ENCODE measurements at regions not wholly inside any gene's neighbourhood (a gene's known extent, or its start where the extent isn't known, plus 50 kb on each side); places are given as distances from the start of the nearest gene placed in this dataset.
"Not testable (repeated sequence)": the region's sequence is repeated elsewhere in the genome, so short reads cannot be mapped to it uniquely, and the experiment has no call there.

- no peak for DNase-seq (ENCODE audit: low spot score)
Observed at GRCh38 chr2:131584380-131584779, 56.7 kb downstream of the CCDC74A start.

GRCh38 chr2:131584940-131585339 is 57.3 kb downstream of the CCDC74A start:
- no peak for DNase-seq (ENCODE audit: low spot score)

- no peak for DNase-seq (ENCODE audit: low spot score)
Observed at GRCh38 chr2:131588152-131588873, 60.6 kb downstream of the CCDC74A start.

GRCh38 chr2:131589126-131589525 is 61.4 kb downstream of the CCDC74A start:
- DNase-seq (ENCODE audit: low spot score), result not testable (repeated sequence)

GRCh38 chr2:131590366-131590765 is 62.7 kb downstream of the CCDC74A start:
- DNase-seq (ENCODE audit: low spot score), result no peak

GRCh38 chr2:131590896-131591295 is 63.2 kb downstream of the CCDC74A start:
- DNase-seq (ENCODE audit: low spot score), result no peak

GRCh38 chr2:131596561-131596960 is 68.9 kb downstream of the CCDC74A start:
- DNase-seq (ENCODE audit: low spot score), result not testable (repeated sequence)

- DNase-seq (ENCODE audit: low spot score), result not testable (repeated sequence)
Observed at GRCh38 chr2:131602444-131602843, 74.8 kb downstream of the CCDC74A start.

- not testable (repeated sequence) for DNase-seq (ENCODE audit: low spot score)
Observed at GRCh38 chr2:131604652-131605051, 77.0 kb downstream of the CCDC74A start.

GRCh38 chr2:131606366-131606765 is 78.7 kb downstream of the CCDC74A start:
- DNase-seq (ENCODE audit: low spot score), result not testable (repeated sequence)

GRCh38 chr2:131607056-131607455 is 79.4 kb downstream of the CCDC74A start:
- not testable (repeated sequence) for DNase-seq (ENCODE audit: low spot score)

GRCh38 chr2:131614539-131614938 is 86.9 kb downstream of the CCDC74A start:
- DNase-seq (ENCODE audit: low spot score), result not testable (repeated sequence)

GRCh38 chr2:131618320-131618719 is 90.6 kb downstream of the CCDC74A start:
- DNase-seq (ENCODE audit: low spot score), result not testable (repeated sequence)

GRCh38 chr2:131622874-131623273 is 95.2 kb downstream of the CCDC74A start:
- DNase-seq (ENCODE audit: low spot score), result not testable (repeated sequence)

GRCh38 chr2:131626011-131626410 is 98.3 kb downstream of the CCDC74A start:
- DNase-seq (ENCODE audit: low spot score), result not testable (repeated sequence)

- DNase-seq (ENCODE audit: low spot score), result not testable (repeated sequence)
Observed at GRCh38 chr2:131626565-131626964, 98.9 kb downstream of the CCDC74A start.

- DNase-seq (ENCODE audit: low spot score), result not testable (repeated sequence)
Observed at GRCh38 chr2:131627777-131628176, 100.1 kb downstream of the CCDC74A start.

- not testable (repeated sequence) for DNase-seq (ENCODE audit: low spot score)
Observed at GRCh38 chr2:131631648-131632047, 104.0 kb downstream of the CCDC74A start.

GRCh38 chr2:131633405-131633804 is 105.7 kb downstream of the CCDC74A start:
- DNase-seq (ENCODE audit: low spot score), result not testable (repeated sequence)

GRCh38 chr2:131633827-131634695 is 106.4 kb downstream of the CCDC74A start:
- DNase-seq (ENCODE audit: low spot score), result not testable (repeated sequence)

- no peak for DNase-seq (ENCODE audit: low spot score)
Observed at GRCh38 chr2:131635611-131636010, 107.9 kb downstream of the CCDC74A start.

GRCh38 chr2:131636704-131637308 is 109.1 kb downstream of the CCDC74A start:
- DNase-seq (ENCODE audit: low spot score), result not testable (repeated sequence)

Measured in mucosa of gallbladder (tissue), 1 donor.